Hematopoietic multipotent progenitor cell treated with erythropoietin and hydrocortisone succinate and interleukin-3 and kit ligand, for 15 days (in vitro differentiated cells): ENCODE measurements at regions not wholly inside any gene's neighbourhood (a gene's known extent, or its start where the extent isn't known, plus 50 kb on each side); places are given as distances from the start of the nearest gene placed in this dataset.

Source experiments
- DNase-seq: peaks from one replicate; pipeline ENCODE4 v3.0.0-alpha.2; 2015; ENCODE audit warnings: low spot score

DNA sequence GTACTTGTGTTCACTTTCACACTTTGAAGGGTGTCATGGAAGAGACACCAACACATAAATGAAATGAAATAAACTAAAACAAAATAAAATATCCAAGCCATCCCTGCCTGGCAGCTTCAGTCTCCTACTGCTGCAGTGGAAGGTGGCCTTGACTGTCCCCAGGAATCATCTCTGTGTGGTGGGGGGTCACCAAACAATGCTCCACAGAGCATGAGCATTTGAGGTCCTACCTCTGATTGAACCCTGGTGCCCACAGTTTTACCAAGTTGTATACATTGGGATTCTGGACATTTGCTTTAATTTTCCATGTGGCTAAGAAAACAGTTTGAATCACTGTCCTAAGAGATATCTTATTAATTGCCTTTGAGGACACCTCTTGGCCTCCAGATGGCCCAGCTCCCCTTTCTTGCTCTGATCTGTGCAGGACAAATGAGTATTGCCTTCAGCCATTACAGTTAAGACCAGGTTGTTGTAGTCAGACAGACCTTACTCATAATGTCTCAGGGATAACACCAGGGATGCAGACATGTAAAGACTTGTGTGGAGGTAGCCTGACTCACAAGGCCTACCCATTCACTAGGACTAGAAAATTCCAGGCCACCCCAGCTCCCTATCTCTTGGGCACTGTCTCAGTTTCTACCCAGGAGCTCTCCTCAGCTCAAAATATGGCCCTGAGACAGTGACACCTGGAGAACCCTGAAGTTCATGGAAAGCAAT lies 195.0 kb downstream of the MYCN start:
- no peak for DNase-seq

DNA sequence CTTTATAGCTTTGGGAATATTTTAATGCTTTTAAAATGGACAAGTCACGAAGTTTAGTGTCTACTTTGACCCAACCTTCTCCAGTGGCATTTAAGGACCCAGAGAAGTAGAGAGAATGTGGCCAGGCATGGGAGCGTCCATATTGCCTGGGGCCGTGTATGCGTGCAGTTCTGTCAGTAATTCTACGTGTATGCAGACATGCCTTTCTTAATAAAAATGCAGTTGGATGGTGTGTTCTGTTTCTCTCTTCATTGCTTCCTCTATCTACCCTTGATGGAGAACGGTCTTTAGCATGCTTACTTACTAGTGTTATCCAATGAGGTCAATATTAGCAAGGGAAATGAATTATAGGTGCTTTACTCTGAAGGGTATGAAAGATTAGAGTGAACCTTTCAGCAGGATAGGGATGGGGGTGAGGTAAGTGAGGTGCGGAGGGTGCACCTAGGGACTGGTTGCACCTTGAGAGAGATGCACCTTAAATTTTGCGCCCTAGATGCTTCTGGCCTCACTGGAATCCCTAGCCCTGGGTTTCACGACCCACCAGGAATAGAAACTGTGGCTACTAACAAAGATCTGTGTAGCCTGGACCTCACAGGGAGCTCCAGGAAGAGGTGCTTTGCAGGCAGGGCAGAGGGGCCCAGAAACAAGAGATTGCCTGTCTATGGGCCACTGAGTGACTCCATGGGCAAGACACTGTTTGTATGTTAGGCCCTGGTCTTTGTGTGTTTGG lies 194.3 kb downstream of the MYCN start:
- no peak for DNase-seq

DNA sequence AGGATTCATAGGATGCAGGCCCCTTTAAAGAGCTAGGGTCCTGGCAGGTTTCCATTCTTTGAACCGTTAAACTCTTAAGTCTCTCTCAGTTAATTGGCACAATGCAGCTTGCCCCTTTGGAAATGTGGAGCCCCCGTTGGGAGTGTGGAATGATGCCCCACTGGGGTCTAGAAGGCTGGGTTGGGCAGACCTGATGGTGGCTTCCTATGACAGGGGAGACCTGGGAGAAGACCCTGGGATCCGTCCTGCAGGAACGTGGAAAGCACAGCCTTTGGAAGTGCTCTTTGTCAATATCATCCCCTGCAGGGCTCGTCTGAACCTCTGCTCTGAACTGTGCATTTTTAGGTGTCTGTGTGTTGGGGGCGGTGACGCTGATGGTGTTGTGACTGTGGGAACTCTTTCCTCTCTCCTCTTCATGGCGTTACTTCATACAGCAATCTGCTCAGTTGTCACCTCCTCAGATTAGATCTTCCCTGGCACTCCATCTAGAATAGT lies 190.6 kb downstream of the MYCN start:
- no peak for DNase-seq

DNA sequence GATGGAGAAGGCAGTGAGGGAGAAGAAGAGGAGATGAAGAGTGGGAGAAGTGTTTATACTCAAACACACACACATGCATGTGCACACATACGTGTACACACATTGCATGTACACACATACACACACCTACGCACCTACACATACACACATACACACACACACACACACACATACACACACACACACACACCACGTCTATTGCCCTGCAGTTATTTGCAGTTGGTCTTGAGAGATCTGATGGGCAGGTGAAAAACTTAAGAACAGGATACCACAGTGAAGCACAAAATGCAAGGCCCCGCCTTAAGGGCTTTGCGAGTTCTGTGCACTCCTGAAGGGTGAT lies 190.2 kb downstream of the MYCN start:
- no peak for DNase-seq

DNA sequence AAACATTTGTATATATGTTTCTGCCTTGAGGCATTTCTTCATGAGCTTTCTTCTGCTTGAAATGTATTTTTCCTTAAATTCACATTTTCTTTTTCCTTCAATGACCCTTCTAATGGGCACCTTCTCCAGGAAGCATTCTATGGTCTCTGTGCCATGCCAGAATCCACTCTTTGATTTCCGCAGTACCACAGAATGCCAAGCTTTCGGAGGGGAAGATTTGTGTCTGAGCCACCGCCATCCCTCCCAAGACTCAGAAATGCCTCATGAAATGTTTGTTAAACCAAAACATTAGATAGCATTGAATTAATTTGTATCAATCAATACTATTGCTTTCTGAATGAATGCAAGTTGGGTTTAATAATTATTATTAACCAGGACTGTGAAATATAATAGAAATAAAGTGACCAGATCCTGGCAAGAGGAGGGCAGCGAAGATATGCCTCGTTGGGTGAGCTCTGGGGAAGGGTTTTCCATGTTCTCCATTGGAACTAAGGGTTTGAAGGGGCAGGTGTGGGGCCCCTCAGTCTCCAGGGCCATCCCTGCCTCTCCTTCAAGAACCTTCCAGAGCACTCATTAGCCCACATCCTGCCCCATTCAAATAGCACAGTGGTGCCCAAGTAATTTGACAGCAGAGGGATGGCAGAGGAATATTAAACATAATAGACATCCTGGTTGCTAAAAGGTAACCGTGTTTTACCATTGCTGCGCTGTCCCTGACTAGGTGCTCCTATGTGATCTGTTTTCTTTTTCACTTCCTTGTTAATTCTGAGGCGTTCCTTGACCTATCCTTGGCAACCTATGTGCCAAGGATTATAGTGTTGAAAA lies 189.6 kb downstream of the MYCN start:
- DNase-seq: no peak

DNA sequence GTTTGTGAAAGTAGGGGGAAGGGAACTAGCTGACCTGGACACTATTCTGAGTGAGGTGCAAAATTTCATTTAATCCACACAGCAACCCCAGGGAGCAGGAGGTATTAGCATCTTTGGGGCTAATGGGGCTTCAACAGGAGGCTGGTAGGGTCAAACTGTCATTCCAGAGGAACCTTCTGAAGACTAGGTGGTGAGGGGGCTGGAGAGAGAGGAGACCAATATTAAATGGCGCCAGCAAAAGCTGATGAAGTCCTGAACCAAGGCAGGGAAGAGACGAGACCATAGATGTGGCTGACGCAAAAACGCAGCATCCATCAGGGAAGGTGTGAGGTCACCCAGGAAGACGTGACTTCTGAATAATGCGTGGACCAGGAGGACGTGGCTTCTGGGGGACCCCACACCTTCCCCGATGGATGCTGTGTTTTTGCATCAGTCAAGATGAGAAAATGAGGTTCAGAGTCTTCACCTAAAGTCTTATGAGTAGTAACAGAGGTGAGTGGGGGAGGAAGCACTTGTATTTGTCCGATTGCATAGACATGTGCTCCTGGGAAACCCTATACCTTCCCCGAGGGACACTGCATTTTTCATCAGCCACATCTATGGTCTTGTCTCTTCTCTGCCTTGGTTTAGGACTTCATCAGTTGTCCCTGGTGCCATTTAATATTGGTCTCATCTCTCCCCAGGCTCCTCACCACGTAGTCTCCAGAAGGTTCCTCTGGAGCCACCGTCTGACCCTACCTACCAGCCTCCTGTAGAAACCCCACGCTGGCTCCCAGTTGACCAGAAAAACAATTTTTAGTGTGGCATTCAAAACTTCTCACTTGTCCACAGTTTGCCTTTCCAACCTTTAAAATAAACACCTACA lies 188.6 kb downstream of the MYCN start:
- DNase-seq: no peak

DNA sequence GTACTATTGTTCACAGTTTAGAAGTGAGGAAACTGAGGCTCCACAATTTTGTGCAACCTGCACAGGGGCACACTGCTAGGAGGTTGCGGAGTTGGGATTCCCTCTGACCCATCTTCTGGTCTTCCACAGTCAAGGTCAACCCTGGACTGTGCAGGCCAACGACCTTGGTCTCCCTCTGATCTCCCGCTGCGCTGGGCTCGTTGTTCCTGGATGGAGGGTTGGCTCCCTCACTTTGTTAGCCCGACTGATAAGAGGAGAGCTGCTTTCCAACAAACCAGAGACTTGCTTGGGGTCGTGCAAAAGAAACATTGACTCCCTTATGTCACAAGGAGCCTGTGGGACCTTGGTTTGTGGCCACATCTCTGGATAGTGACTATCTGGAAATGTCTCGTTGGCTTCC lies 187.6 kb downstream of the MYCN start:
- DNase-seq: no peak

DNA sequence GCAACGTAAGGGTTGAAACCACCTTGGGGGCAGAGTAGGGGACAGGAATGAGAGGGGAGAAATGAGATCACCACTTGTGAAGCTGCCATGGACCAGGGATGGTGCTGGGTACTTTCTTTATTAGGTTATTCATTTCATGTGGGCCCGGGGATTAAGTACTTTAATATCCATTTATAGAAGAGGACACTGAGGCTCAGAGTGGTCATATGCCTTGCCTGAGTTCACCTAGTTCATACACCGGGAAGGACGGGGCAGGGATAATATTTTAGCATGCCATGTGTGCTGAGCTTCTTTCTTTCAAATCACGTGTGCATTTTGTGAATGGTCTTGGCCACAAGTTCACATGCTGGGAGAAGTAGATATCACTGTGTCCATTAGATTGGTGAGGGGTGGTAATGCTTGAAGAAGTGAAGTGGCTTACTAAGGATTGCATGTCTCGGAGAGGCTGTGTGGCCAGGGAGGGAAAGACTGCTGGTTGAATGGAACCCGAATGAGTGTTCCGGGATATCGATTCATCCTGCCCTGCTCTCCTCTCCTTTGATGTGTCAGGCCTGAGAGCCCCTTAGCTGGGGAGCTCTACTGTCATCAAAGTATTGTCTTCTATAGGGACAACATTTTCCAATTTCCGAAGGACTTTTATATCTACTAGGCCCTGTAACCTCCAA lies 187.1 kb downstream of the MYCN start:
- DNase-seq: no peak

DNA sequence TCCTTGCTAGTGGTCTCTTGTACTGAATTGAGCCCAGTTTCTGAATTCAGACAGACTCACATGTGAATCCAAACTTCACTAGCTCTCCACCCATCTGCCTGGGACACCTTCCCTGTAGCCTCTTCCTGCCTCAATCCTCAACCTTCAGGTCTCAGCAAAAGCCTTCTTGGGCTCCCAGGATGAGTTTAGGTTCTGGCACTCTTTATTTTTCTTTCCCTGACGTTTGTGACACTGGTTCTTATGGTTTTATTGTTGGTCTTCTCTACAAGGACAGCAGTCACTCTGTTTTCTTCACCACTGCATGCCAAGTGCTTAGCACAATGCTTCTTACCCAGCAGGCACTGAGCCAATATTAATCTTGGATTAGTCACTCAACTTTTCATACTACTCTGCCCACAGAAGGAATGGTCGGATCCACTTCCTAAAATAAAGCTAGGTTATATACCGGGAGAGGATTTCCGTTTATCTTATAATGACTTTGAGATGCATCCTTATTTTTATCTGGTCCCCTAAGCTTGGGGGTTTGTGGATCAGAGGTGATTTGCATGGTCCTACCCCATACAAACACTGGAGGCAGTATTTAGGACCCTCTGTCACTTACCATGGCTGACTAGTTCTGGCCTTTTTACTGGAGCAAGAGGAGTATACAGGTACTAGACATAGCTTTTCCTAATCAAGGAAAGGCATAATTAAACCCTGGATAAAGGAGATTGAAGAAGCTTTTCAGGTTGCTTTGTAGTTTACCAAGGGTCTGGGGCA lies 186.3 kb downstream of the MYCN start:
- DNase-seq: no peak

DNA sequence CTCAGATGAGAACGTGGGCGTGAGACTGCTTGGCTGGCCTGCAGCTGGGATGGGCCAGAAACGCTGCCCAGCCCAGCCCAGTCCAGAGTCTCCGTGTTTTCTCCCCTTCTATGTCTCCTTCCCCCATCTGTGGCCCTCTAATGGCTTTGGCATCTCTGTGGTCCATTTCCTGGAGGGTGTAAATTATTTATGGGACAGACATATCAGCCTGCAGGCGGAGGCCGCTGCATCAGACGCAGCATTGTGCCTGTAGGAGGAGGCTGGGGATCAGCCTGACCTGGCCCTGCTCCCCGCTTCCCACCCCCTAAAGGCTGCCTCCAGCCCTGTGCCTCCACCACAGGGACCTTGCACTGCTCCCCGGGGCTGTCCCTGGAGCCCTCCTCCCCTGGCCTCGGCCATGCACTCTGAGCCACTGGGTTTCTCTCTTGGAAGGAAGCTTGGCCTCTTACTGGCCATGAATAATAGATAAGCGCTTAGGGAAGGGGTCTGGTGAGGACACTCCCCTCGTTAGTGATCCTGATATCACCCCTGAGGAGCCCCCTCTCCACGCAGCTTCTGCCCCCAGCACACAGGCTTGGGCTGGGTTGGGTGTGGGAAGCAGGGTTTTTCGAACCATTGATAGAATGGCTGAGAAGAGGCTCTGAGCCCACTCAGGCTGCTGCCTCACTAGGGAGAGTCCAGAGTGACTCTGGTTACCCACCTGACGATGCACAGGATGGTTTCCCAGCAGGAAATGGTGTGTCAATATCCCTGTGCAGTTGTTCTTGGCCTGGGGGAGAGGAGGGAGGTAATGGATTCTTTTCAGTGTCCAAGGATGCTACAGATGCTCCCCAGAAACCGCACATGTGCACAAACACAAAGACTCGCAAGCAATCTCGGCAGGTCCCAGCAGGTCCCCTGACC lies 185.5 kb downstream of the MYCN start:
- DNase-seq: no peak

DNA sequence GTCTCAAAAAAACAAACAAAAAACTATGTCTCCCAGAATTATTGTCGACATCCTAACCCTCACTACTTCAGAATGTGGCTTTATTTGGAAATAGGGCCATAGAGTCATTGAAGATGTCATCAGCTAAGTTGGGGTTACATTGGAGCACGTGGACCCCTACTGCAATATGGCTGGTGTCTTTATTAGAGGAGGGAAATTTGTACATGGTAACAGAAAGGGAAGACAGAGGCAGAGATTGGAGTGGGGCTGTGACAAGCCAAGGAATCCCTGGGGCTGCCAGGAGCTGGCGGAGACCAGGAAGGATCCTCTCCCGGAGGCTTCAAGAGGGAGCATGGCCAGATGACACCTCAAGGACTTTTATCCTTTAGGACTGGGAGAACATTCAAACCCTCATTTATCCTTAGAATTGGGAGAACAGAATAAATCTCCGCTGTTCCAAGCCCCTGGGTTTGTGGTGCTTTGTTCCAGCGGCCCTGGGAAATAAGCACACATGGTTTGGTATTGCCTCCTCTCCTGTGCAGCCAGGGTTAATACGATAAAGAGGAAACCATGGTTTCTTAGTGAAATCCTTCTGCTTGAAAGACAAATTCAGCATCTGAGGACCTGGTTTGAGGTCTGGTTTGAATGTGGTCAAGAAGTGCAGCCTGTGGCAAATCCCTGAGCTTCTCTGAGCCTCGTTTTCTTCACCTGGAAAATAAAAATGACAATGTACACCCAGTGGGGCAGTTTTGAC lies 184.7 kb downstream of the MYCN start:
- no peak for DNase-seq

DNA sequence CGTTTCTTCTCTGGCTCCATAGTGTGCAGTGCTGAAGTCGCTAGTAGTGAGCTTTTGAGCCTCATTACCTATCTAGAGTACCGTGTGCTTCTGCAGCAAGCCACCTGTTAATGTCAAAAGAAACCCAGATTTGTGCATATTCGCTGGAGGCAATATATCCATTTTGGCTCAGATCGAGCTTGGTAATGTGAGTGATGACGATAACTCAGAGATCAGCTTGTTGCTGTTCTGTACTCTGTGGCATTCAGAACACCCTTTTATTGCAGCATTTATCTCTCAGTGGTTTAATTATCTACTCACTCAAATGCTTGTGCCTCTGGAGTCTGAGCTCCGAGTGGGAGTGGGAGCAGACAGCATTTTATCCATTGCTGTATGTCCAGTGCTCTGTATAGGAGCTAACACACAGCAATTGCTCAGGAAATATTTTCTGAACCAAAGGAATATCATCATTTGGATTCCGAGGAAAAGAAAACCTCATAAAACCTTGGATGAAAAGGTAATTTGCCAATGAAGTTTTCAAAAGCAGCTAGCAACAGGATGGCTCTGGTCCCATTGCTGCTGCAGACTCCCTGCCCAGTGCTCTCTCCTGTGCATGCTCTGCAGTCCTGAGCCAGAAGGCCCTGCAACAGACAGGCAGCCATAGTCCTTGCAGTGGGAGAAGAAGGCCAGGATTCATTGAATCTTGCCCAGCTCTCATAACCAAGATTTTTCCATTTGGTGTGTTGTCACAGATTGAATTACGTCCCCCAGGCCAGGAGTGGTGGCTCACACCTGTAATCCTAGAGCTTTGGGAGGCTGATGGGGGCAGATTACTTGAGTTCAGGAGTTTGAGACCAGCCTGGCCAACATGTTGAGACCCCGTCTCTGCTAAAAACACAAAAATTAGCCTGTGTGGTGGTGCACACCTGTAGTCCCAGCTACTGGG lies 183.8 kb downstream of the MYCN start:
- no peak for DNase-seq

DNA sequence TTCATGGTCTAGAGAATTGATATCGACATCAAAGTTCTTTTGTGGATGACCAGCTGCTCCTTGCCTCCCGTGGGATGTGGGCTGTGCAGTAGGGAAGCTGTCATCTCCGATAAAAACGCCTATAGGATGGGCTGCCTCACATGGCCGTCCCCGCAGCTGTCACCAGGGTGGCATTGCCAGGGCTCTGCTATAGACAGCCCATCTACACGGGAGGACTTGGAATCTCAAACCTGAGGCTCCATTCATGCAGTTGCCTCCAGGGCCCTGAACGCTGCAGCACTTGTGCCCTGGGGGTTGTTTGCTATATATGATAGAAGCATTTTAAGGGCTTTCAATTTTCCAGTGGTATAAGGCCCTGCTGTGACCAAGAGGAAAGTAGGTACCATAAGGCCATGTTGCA lies 183.1 kb downstream of the MYCN start:
- DNase-seq: no peak

DNA sequence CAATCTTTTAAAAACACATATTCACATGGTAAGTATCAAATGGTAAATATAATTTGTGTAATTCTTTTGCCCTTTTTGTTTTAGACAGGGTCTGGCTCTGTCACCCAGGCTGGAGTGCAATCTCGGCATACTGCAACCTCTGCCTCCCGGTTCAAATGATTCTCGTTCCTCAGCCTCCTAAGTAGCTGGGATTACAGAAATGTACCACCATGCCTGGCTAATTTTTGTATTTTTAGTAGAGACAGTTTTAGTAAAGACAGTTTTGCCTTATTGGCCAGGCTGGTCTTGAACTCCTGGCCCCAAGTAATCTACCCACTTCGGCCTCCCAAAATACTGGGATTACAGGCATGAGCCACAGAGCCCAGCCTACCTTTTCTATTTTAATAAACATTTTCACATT lies 182.2 kb downstream of the MYCN start:
- no peak for DNase-seq

DNA sequence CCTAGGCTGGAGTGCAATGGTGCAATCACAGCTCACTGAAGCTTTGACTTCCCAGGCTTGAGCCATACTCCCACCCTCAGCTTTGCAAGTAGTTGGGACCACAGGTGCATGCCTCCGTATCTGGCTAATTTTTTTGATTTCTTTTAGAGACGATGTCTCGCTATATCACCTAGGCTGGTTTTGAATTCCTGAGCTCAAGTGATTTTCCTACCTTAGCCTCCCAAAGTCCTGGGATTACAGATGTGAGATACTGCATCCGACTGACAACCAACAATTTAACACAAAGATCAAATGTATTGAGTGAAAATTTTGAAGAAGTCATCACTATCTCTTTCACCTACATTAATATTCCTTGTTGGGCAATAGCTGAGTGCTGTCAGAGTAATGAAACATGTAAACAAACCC lies 181.6 kb downstream of the MYCN start:
- DNase-seq: no peak

DNA sequence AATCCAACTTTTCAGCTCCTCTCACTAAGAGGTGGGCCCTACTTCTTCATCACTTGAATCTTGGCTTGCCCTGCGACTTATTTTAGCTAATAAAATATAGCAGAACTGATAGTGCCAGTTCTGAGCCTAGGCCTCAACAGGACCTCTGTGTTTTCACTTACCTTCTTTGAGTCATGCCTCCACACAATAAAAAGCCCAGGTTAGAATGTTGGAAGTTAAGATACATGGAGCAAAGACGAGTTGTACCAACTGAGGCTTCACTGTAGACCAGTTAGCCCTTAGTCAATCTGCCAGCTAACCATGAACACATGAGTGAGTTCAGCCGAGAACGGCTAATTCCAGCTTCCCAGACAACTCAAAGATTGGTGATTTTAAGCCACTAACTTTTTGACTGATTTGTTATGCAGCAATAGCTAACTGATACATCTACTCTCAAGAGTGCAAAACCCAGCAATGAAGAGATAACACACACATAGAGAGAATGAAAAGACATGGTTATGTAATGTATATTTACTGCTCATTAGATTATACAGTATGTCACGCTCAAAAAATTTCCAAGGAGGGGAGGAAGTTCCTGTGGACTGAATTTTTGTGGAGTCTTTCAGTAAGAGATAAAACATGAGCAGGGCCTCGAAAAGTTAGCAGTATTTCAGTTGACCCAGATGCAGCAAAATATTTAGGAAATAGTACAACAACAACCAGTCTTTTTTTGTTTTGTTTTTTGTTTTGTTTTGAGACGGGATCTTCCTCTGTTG lies 181.1 kb downstream of the MYCN start:
- no peak for DNase-seq

DNA sequence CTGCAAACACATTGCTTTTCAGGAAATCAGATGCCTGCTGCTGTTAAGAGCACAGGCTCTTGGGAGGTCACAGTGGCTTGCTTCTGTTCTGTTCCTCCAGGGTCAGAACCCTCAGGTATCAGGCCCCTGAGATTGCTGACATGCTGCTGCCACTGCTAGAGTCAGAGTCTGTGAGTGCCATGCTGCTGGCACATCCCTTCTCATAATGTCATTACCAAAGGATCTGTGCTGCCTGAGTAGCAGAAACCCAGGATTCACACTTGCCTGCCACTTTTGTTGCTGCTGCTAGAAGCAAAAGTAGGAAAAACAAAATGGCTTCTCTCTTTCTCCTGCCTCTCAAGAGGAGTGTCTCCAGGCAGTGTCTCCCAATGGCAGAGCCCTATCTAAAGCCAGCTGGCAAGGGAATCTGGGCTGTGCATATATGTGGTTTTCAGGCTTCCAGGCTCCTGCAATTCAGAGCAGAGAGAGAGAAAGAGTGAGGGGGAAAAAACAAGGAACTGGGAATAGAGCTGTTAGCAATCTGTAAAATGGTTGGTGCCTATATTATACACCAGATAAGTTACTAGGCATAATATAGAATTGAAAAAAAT lies 180.3 kb downstream of the MYCN start:
- DNase-seq: no peak
